ENCODE measurements at regions not wholly inside any gene's neighbourhood (a gene's known extent, or its start where the extent isn't known, plus 50 kb on each side); places are given as distances from the start of the nearest gene placed in this dataset.
"Not testable (repeated sequence)": the region's sequence is repeated elsewhere in the genome, so short reads cannot be mapped to it uniquely, and the experiment has no call there.

DNA sequence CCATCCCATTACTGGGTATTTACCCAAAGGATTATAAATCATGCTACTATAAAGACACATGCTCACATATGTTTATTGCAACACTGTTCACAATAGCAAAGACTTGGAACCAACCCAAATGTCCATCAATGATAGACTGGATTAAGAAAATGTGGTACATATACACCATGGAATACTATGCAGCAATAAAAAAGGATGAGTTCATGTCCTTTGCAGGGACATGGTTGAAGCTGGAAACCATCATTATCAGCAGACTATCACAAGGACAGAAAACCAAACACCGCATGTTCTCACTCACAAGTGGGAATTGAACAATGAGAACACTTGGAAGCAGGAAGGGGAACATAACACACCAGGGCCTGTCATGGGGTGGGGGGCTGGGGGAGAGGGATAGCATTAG, 249.6 kb upstream of the RASGRP1 start:
- not testable (repeated sequence) for DNase-seq (ENCODE audit: low spot score)

DNA sequence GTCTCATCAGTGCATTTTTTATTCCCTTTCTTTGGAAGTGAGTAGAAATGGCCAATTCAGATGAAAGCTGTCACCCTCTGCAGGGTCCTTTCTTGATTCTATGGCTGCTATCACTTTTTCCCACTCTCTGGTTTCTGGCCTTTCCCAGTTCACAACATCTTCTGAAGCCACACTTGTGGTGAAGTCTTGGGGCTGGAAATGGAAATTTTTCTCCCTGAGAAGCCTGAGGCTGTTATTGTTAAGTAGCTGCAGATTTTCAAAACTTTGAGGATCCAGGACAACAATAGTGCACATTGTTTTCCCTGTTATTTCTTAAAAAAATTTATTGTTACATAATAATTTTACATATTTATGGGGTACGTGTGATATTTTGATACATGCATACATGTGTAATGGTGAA, 250.3 kb upstream of the RASGRP1 start:
- DNase-seq (ENCODE audit: low spot score) = no peak

DNA sequence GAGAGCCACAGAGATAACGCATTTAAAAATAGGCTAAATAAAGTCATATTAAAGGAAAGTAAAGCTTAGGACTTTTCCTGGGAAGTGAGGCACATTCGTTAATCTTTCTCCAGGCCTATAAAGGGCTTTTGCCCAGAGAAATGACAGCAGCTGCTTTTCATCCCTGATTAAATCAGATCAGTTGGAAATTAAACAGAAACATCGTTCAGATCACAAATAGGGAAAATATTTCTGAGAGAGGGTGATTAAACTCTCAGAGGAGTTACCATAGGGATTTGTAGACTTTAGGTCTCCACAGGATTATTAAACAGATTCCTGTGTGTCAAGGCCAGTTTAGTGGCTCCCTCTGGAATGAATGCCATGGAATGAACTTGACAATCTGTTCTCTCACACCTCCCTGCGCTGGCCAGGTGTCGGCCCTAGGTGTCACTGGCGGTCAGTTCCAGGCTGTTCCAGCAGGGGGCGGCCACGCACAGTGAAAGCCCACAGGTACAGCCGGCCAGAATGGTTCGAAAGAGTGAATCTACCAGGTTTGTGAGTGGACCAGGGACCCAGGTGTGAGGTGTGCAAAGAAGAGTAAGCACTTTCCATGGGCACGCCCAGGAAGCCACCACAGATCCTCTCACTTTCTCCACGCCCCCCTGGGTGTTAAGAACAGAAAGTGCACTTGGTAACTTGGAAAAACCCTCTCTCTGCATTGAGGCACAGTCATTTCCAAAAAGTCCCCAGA, 253.0 kb upstream of the RASGRP1 start:
- DNase-seq (ENCODE audit: low spot score) = peak; percentile 87

DNA sequence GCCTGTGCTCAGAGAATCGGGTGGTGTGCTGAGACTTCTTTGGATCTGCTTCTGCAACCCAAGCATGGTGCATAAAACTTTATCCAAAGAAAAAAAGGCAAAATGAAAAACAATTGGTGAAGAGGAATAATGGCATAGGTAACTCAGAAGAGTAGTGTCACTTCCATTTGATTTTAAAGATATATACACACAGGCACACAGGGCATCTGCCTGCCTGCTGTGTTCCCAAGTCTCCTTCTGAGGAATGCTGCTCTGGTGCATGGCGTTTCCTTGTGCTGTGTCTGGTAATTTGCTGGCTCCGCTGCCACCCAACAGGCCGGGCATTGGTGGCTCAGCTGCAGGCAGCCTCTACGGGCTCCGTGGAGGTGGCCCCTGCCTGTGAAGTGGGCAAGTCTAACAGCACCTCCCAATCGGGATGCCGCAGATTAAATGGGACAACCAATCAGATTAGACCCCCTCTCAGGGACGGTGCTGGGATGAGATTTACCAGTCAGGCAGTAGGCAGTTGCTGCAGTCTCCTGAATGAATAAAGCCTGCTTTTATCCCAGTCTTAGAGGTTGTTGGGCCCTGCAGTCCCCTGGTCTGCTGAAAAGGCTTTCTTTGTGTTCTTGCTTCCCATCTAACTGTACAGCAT, 253.7 kb upstream of the RASGRP1 start:
- no peak for DNase-seq (ENCODE audit: low spot score)

DNA sequence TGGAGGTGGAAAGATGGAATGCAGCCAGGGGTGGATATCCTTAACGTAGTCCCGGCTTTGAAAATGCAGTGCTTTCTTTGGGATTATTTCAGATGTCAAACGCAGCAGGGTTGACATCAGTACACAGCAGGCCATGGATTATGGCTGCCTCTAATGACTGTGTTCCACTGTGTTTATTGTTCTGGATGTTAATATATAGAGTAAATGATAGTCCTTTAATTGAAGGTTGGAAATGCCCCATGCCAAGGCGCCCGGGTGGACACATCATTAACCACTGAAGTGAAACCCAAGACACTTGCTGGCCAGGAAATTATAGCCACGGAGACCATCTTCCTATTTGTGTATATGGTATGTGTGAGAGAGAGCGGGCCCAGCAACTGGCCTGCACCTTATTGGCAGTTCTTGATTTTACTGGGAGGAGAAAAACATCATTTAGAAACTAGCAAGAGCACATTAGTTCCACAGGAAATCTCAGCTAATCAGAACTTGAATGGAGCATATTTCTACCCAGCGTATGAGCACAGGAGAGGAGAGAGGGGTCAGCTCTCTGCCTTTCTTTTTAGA, 254.9 kb upstream of the RASGRP1 start:
- no peak for DNase-seq (ENCODE audit: low spot score)

DNA sequence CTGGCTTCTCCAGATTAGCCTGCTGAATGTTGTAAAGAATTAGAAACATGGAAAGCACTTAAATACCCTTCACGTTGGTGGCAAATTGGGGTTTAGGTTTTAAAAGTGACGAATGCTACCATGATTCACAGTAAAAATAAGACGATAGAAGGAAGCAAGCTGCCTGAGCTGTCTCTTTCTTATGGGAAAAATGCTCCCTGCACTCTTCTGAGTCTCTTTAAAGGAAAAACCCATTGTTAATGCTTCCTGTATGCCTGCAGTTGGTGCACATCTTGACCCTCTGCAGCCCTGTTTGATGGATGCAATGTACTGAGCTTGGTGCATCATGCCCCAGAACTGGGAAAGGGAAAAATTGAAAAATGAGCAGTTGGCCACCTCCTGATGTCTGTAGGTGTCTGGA, 258.6 kb upstream of the RASGRP1 start:
- no peak for DNase-seq (ENCODE audit: low spot score)

DNA sequence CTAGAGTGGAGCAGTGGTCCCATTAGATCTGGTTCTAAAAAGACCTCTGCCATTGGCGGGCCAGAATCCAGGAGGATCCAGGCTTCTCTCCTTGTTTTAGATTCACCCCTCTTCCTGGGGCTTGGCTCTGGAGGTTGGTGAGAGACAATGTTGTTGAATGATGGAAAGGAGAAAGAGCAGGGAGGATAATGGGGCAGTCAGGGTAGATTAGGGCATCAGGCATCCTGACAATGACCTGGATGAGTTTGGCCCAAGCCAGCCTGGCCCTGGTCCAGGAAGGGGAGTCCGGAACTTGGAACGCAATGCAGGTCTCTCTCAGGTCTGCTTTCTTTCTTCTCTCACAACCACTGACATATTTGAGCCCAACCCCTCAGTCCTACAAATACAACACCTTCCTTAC, 260.1 kb upstream of the RASGRP1 start:
- no peak for DNase-seq (ENCODE audit: low spot score)

DNA sequence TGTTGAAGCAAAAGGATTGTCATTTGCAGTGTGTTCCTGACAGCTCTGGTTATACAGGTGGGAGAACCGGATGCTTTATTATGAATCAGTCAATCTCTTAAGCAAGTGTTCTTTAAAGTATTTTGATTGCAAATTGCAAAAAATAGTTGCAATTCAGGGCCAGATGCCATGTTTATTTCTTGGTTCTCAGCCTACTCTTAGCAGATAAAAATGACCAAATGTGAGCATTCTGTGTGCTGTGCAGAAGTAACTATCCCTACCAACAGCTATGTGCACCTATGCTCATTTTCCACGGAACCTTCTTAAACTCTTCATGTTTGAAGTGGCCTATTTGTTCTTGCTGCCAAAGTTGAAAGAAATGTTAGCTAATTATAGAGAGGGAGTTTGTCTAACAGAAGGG, 262.3 kb upstream of the RASGRP1 start:
- DNase-seq (ENCODE audit: low spot score) = no peak

DNA sequence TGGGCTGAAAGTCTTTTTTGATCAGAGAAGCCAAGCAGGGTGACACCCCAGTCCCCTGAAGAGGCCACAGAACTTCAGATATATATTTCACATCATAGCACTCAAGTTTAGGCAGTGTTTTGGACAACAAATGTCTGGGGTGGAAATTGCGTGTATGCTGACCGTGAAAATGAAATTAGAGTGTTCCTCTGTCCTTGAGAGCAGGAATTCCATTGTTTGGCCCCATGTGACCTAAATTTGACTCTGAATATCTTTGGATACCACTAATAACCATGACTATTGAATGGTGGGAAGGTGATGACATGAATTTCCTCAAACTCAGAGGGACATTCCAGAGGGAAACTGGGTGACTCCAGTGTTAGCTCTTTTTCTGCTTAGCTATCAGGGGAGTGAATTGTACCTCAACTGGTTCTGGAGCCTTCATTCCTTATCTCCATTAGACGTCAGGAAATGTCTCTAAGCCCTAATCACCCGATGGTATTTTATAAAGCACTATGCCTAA, 263.5 kb upstream of the RASGRP1 start:
- DNase-seq (ENCODE audit: low spot score) = no peak

DNA sequence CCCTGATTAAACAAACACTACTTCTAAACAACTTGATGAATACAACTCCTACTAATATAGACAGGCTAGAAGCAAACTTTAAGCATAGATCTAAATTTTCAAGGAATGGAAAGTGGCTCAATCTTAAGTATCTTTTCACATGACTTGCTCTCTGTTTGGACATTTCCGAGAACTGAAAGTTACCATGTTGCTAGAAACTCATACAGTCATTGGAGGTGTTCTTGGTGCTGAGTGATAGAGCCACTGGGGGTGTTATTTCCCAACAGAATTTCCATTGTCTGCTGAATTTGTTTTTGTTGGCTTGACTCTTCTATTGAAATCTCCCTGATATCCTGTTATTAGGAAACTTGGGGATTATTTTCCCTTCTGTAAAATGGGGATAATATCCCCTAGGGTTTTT, 264.5 kb upstream of the RASGRP1 start:
- DNase-seq (ENCODE audit: low spot score) = no peak

DNA sequence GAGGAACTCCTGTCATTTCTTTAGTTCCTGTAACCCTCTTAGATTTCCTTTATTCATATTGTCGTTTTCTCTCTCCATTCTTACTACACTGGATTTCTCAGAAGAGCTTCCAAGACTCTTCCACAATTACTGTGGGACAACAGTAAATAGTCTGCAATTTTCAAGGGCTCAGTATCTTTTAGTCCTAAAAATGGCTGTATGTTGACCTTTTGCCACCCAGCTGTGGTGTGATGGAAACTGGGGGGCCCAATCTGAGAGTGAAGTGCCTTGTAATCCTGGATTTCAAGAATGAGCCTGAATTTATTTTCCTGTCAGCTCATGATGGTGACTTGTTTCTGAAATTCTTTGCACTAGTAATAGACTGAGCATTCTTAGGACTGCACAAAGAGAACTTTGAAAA, 277.6 kb upstream of the RASGRP1 start:
- no peak for DNase-seq (ENCODE audit: low spot score)

DNA sequence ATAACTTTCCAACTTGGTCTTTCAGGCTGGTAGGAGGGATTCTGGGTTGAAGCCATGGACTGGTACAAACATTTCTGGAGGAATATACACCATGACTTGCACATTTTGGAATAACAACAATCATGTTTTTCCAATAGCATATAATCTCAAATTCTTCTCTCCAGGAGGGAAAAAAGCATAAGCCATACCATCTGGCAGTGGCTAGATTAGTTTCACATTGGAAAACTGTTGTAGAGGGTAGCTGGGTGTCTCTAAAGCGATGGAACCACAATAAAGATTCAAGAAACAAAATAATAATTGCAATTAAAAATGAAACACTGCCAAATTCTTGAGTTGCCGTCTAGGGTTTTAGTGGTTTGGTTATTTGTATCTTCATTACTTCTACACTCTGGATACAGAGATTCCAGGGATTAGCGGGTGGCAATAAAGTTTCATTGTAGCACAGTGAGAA, 278.5 kb upstream of the RASGRP1 start:
- peak; percentile 66 for DNase-seq (ENCODE audit: low spot score)

DNA sequence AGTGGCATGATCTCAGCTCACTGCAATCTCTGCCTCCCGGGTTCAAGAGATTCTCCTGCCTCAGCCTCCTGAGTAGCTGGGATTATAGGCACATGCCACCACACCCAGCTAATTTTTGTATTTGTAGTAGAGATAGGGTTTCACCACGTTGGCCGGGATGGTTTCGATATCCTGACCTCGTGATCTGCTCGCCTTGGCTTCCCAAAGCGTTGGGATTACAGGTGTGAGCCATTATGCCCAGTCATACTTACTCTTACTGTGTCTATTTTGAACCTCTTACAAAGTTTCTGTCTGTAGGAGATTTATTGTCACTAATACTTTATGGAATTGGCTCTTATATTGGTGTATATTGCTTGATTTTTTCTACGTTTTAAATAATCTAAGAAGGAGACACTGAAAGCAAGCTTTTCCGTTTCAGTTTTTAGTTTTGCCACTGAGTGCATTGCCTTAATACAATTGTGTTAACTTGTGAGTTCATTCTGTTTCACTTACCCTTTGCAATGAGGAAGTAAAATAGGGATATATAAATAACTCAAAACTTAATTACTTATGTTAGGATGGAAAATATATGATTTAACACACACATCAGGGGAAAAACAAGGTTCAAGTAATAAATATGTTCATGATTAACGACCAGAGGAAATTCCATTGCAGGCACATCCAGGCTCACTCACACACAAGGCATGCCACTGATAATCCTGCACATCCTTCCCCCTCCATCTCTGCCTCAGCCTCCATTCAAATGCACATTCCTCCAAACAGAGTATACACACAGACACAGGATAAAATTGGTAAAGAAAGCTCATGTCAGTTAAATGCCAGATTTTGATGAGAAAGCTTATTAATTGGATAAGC, 279.3 kb upstream of the RASGRP1 start:
- DNase-seq (ENCODE audit: low spot score) = no peak

DNA sequence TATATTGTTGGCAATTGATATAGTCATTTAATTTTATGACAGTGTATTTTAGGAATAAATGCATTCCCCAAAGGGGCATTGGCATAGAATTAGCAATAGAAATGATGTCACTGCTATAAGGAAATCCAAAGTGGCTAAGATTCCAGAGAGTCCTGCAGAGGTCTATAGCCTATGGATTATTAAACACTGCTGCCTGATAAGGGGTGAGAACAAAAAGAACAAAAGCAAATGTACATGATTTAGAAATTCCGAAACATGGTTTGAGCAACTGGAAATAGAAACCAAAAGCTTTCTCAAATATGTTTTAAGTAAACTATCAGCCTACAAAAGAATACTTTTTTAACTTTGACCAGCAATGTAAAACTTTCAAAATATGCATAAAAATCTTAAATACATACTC, 280.1 kb upstream of the RASGRP1 start:
- no peak for DNase-seq (ENCODE audit: low spot score)

DNA sequence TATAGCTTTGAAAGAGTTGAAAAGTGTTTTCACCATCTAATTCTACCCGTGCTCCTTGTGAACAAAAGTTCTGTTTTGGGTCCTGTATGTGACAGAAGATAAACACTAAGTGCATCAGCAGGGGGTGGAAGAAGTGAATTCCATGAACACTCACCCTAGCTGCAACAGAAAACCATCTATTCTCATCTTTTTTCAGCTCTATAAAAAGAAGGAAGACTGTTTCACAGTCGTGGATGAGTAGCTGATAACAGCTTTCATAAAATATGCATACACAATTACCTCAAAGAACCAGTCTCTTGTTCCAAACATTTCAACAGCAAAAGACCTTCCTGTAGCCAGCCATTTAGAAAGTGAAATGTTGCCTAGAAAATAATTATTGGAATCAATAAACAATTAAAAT, 281.7 kb upstream of the RASGRP1 start:
- no peak for DNase-seq (ENCODE audit: low spot score)

DNA sequence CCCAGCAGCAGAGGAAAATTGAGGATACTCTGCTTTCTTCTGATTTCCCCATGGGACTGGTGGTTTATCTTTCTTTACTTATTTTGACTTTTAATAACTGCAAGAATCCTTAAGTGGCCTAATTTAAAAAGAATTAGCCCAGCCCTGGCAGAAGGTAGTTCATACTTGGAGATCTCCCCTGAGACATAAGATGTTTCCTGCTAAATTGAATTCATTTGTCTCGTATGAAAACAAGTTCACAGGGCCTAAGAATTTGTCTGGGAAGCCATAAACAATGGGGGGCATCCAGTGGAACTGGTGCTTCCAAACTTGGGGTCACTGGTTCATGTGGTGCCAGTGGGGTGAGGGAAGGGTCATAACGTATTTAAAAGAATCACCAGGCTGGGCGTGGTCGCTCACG, 283.1 kb upstream of the RASGRP1 start:
- no peak for DNase-seq (ENCODE audit: low spot score)

DNA sequence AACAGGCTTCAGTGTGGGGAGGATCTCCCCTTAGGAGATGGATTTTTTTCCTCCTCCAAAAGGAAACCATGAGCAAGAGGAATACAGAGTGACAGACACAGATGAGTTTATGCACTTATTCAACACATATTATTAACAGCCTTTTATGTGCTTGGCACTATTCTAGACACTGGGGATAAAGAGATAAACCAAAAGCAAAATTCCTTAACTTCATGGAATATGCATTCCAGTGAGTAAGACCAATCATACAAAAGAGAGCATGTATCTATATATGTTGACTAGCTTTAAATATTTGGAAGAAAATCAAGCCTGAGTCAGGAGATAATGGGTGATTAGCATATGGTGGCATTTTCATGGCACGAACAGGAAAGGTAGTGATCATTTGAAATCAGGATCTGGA, 284.4 kb upstream of the RASGRP1 start:
- DNase-seq (ENCODE audit: low spot score) = no peak

DNA sequence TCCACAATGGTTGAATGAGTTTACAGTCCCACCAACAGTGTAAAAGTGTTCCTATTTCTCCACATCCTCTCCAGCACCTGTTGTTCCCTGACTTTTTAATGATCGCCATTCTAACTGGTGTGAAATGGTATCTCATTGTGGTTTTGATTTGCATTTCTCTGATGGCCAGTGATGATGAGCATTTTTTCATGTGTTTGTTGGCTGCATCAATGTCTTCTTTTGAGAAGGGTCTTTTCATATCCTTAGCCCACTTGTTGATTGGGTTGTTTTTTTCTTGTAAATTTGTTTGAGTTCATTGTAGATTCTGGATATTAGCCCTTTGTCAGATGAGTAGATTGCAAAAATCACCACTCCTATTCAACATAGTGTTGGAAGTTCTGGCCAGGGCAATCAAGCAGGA, 287.6 kb upstream of the RASGRP1 start:
- not testable (repeated sequence) for DNase-seq (ENCODE audit: low spot score)

DNA sequence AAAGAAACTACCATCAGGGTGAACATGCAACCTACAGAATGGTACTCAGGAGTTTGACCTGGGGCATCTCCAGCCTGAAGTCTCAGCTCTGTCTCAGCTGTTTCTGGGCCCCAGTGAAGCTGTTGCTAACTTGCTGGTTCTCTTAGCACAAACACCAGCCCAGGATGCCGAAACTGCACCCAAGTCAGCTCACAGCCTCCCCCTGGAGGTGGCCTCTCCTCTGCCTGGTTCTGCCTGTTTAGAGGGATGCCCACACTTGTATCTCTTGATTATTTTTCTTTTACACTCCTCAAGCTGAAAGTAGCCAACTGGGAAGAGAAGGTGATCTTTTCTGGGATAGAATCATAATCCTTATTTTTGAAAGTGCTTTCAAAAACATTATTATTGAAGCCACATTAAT, 289.0 kb upstream of the RASGRP1 start:
- DNase-seq (ENCODE audit: low spot score) = no peak

DNA sequence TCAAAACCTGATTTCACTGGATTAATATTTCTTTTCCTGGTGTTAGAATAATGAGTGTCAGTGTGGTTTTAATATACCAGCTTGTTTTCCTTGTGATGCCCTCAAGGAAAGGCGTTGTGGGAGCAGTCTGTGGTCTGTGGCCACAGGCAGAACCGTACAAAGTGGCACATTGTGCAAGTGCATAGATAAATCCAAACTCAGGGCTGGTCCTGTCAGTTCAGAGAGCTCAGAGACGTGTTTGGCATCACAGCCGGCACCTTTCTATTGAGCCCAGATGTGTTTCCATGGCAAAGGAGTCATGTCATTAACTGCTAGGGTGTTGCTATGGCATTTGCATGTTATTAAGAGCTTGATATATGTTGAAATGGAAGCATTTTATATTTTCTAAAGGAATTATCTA, 289.9 kb upstream of the RASGRP1 start:
- DNase-seq (ENCODE audit: low spot score) = no peak

DNA sequence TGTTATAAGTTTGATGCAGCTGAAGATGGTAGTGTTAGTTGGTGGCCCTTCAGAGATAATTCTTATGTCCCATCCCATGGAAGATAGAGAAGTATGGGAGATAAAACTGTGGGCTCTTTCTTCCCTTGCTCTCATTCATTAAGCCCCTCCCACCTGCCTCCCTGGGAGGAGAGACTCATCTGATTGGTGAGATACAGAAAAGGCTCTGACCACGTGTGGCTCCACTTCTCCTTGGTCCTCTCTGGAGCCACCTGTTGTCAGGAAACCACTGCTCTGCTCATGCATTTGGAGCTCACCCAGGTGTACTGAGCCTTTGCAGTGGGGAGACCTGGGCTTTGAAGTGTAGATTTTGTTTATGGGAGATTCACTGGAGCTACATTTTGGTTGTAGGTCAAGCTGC, 293.2 kb upstream of the RASGRP1 start:
- no peak for DNase-seq (ENCODE audit: low spot score)

DNA sequence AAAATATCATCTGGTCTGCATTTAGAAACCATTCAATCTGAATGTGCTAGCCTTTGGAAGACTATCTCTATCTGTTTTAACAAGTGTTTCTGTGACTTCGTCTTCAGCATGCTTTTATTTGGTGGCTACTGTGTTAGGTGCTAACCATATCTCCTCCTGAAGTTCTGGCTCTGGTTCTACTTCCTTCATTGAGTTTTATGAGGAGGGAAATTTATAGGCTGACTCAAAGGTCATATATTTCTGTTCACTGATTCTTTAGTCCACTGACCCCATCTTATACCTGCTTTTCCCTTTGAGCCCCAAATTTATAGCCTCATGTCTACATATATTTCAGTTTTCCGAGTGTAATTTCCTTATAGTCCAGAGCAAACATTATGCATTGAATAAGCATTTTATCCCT, 295.0 kb upstream of the RASGRP1 start:
- no peak for DNase-seq (ENCODE audit: low spot score)

DNA sequence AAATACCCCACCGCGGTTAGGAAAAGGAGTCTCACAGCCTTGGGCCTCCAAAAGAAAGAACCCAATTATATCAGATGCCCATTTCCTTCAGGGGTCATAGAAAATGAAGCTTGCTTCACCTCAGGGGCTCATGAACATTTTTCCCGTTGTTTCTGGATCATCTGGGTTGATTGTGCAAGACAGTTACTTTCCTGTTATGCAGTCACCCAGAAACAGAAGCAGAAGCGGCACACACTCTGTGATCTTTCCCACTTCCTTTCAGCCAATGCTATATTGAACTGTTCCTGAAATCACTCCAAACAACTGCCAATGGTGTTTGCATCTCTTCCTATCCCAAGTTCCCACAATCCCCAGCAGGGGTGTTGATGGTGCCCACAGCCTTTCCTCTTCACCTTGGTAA, 295.6 kb upstream of the RASGRP1 start:
- DNase-seq (ENCODE audit: low spot score) = no peak

Measured in cerebellar cortex (tissue), 1 donor.